ENCODE measurements at regions not wholly inside any gene's neighbourhood (a gene's known extent, or its start where the extent isn't known, plus 50 kb on each side); places are given as distances from the start of the nearest gene placed in this dataset.

DNA sequence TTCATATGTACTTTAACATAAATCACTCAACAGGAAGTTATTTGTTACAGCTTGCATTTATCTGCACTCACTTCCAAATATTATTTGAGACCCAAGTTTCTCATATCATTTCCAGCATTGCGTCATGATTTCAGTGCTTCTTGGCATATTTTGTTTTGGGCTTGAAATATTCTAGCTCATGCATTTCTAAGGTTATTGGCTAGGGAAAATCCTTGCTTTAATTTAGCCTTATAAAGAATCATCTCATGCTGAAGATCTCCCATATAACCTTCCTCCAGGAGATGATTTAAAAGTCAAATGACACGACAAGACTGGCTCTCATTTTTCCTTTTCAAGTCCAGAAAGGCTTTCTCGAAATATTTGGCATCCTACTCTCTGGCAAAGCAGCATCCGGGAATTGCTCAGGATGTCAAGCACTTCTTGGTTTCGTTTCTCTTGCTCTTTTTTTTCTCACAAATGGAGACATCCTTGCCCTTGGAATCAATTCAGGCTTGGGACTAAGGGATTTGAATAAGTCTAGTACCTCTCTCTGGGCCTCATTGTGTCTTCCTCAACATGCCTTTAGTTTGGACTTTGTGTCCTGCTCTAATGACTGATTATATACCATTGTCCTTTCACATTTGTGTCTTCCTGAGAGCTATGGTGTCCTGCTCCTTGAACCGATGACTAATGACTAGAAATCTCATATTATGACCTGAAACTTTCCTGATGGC is 295.0 kb downstream of the RMST start:
- TF ChIP-seq, protein P1, sequence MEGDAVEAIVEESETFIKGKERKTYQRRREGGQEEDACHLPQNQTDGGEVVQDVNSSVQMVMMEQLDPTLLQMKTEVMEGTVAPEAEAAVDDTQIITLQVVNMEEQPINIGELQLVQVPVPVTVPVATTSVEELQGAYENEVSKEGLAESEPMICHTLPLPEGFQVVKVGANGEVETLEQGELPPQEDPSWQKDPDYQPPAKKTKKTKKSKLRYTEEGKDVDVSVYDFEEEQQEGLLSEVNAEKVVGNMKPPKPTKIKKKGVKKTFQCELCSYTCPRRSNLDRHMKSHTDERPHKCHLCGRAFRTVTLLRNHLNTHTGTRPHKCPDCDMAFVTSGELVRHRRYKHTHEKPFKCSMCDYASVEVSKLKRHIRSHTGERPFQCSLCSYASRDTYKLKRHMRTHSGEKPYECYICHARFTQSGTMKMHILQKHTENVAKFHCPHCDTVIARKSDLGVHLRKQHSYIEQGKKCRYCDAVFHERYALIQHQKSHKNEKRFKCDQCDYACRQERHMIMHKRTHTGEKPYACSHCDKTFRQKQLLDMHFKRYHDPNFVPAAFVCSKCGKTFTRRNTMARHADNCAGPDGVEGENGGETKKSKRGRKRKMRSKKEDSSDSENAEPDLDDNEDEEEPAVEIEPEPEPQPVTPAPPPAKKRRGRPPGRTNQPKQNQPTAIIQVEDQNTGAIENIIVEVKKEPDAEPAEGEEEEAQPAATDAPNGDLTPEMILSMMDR (IDR thresholded peaks at IDR 0.05; ENCODE audit: borderline replicate concordance, insufficient read depth, low read depth, low read length): no peak
- H3K4me3 ChIP-seq (ENCODE audit: low read depth, low read length): no peak overlapping the region

DNA sequence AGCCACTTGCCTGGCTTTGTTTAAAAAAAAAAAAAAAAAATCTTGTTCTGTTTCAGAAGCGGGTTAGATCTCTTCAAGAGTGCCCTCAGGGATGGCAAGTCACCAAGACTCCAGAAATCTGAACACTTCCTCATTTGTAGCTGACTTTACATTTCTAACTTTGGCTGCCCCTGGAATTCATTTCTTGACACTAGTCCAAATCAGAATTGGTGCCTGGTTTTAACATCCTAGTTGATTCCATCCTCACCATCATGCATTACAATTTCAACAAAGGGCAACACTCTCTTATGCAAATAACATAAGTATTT is 295.5 kb downstream of the RMST start:
- TF ChIP-seq, protein P1 (IDR thresholded peaks at IDR 0.05; ENCODE audit: borderline replicate concordance, insufficient read depth, low read depth, low read length): no peak
- H3K4me3 ChIP-seq (ENCODE audit: low read depth, low read length): no peak overlapping the region

DNA sequence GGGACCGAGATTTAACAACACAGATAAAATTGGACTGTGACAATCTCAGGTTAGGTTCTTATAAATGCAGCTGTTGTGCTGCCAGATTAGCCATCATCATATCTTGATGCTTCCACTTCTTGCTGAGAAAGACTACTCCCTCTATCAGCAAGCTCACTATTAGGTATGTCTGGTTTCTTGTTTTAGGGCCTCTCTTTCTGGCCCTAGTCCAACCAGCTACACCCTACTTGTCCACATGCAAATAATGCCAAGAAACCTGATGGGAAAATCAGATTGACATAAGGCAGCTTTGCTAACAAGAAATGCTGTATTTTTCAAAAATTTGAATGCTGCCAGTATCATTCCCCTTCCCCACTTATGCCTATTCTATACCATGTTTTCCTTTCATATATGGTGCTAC is 296.0 kb downstream of the RMST start:
- TF ChIP-seq, protein P1 (IDR thresholded peaks at IDR 0.05; ENCODE audit: borderline replicate concordance, insufficient read depth, low read depth, low read length): no peak

DNA sequence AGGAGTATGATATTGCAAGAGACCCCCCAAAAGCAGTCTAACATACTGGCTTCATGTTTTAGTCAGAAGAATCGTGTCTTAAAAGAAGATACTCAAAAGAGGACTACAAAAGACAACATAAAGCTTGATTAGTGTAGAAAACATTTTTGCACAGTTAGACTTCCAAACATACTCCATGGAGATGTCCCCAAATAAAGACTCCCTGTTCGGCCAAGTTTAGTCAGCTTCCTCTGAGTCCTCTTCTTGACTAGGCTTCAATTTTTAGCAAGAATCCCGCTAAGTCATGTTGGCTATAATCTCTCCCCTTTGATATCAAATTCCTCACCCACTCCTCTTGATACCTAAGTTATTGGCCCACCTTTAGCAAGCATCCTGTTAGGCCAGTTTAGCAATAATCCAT is 298.0 kb downstream of the RMST start:
- no peak overlapping the region for H3K4me3 ChIP-seq (ENCODE audit: low read depth, low read length)
- TF ChIP-seq, protein P1 (IDR thresholded peaks at IDR 0.05; ENCODE audit: borderline replicate concordance, insufficient read depth, low read depth, low read length): no peak

More for the DNA sequence above, 296.0 kb downstream of the RMST start:
- no peak overlapping the region for H3K4me3 ChIP-seq (ENCODE audit: low read depth, low read length)

DNA sequence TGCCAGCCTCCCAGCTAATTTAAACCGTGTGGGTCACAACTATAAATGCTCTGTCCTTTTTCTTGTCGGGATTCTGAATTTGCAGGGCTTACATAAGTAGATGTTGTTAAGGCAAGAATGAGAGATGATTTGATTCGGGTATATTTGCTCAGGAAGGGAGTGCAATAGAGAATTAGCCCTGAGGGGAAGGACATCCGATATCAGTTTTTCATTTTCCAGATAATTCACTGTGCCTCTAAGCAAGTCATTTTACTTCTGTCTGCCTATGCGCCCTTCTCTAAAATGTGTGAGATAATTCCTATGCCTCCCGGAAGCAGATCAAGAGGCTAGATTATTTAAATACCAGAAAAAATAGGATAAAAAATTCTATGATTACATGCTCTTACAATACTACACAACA is 300.5 kb downstream of the RMST start:
- H3K4me3 ChIP-seq (ENCODE audit: low read depth, low read length): no peak overlapping the region
- TF ChIP-seq, protein P1 (IDR thresholded peaks at IDR 0.05; ENCODE audit: borderline replicate concordance, insufficient read depth, low read depth, low read length): no peak

DNA sequence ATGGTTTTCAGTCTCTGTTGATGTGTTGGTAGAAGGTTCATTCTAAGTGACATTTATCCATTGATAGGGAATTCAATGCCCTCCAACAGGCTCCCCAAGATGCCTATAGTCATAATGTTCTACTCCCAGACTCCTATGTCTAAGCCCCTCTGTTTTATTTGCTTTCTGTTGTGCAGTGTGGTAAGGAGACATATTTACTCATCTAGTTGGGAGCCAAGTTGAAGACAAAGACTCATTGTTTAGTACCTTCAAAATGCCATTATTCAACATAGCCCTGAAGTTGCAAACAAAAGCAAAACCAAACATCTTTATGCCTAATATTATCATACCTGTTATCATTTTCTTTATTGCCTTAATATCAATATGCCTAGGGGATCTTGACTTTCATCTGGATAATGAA is 302.1 kb downstream of the RMST start:
- TF ChIP-seq, protein P1 (IDR thresholded peaks at IDR 0.05; ENCODE audit: borderline replicate concordance, insufficient read depth, low read depth, low read length): no peak
- H3K4me3 ChIP-seq (ENCODE audit: low read depth, low read length): no peak overlapping the region

DNA sequence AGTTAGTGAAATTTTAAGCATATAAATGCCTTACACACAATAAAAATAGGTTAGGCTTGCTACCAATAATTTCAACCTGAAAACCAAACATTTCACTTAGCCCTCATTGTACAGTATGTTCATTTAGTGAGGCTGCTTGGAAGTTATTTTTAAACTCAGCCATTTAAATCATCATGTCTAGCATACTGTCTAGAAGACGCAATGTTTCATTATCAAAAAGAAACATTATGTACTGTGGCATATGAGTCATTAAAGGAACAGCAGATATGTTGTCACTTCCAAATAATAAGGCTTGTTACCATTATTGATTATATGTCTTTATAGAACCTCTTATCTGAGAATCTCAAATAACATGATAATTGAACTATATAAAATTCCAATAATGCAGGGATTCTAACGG is 304.7 kb downstream of the RMST start:
- TF ChIP-seq, protein P1 (IDR thresholded peaks at IDR 0.05; ENCODE audit: borderline replicate concordance, insufficient read depth, low read depth, low read length): no peak
- H3K4me3 ChIP-seq (ENCODE audit: low read depth, low read length): no peak overlapping the region

Measured in GM12875 (cell line).